Esophagus muscularis mucosa (tissue), 4 donors: ENCODE measurements at regions not wholly inside any gene's neighbourhood (a gene's known extent, or its start where the extent isn't known, plus 50 kb on each side); places are given as distances from the start of the nearest gene placed in this dataset.

Experiments
- DNase-seq: peaks from one replicate; pipeline ENCODE4 v3.0.0-alpha.2; 2017; ENCODE audit errors: extremely low spot score
- H3K27ac ChIP-seq, 4 donors: fragments of 200-600 bp; sonication (generic); replicated peaks in 1 of 4; 1 replicate in 3 of 4; 2 replicates in 1 of 4; pipeline ENCODE4 v1.5.1; 2016 to 2019; ENCODE audit warnings: mild to moderate bottlenecking in 1 of 4
- H3K27me3 ChIP-seq, 4 donors: fragments of 200-600 bp; sonication (generic); one replicate each; pipeline versions ENCODE4 v1.5.1 to v1.6.0; 2016 to 2019
- H3K36me3 ChIP-seq, 4 donors: fragments of 200-600 bp; sonication (generic); one replicate each; pipeline ENCODE4 v1.5.1; 2016 to 2019
- H3K4me1 ChIP-seq, 4 donors: fragments of 200-600 bp; sonication (generic); one replicate each; pipeline ENCODE4 v1.5.1; 2016 to 2019
- H3K4me3 ChIP-seq, 4 donors: fragments of 200-600 bp; sonication (generic); 1 replicate in 2 of 4; 2 replicates in 2 of 4; pipeline ENCODE4 v1.5.1; 2016 to 2019; ENCODE audit warnings: mild to moderate bottlenecking in 4 of 4, moderate library complexity in 1 of 4
- H3K9me3 ChIP-seq, 4 donors: fragments of 200-600 bp; sonication (generic); 1 replicate in 3 of 4; 2 replicates in 1 of 4; pipeline ENCODE4 v1.5.1; 2016 to 2019
- EP300 ChIP-seq: sonication (generic); formaldehyde crosslinking; IDR thresholded peaks from one replicate; pipeline ENCODE4 v1.6.1; 2017; ENCODE audit warnings: antibody characterized with exemption
- POLR2A ChIP-seq: fragments of 450-650 bp; IDR thresholded peaks from one replicate; pipeline ENCODE4 v1.6.1; 2017; ENCODE audit warnings: antibody characterized with exemption, moderate library complexity, mild to moderate bottlenecking, low read depth
- POLR2AphosphoS5 ChIP-seq, 2 donors: sonication (generic); formaldehyde crosslinking; IDR thresholded peaks; one replicate each; pipeline ENCODE4 v1.6.1; 2017; ENCODE audit warnings: antibody characterized with exemption in 2 of 2
- WGBS: methylation state at CpG from one replicate; pipeline ENCODE4 v1.1.5; 2018; 5-methylcytosine and 5-hydroxymethylcytosine counted together
- intact Hi-C: fragments of 100-400 bp; cut with DNase I; formaldehyde crosslinking; loops from one replicate; pipeline ENCODE4 v1.15.1; 2023
- TF ChIP-seq, protein P1 (sequence below), 3 experiments: fragments of 200-600 bp in 2 of 3; fragments of 450-650 bp in 1 of 3; sonication (generic) in 2 of 3; IDR thresholded peaks; one replicate each; pipeline ENCODE4 v1.5.1; 2017 to 2019; ENCODE audit warnings: antibody characterized with exemption in 3 of 3, mild to moderate bottlenecking in 2 of 3, moderate library complexity in 1 of 3

- no peak overlapping the region for H3K4me3 ChIP-seq
- TF ChIP-seq, protein P1, sequence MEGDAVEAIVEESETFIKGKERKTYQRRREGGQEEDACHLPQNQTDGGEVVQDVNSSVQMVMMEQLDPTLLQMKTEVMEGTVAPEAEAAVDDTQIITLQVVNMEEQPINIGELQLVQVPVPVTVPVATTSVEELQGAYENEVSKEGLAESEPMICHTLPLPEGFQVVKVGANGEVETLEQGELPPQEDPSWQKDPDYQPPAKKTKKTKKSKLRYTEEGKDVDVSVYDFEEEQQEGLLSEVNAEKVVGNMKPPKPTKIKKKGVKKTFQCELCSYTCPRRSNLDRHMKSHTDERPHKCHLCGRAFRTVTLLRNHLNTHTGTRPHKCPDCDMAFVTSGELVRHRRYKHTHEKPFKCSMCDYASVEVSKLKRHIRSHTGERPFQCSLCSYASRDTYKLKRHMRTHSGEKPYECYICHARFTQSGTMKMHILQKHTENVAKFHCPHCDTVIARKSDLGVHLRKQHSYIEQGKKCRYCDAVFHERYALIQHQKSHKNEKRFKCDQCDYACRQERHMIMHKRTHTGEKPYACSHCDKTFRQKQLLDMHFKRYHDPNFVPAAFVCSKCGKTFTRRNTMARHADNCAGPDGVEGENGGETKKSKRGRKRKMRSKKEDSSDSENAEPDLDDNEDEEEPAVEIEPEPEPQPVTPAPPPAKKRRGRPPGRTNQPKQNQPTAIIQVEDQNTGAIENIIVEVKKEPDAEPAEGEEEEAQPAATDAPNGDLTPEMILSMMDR (IDR thresholded peaks at IDR 0.05), result no peak
- TF ChIP-seq EP300 (no peak), POLR2AphosphoS5 (IDR thresholded peaks at IDR 0.05) (no peak), POLR2A (no peak)
- 38% methylated on average over 2 of the region's 2 CpGs for WGBS
- H3K4me1 ChIP-seq, result no peaks in the 10 kb centered on the region
- no peak for DNase-seq
- H3K36me3 ChIP-seq, result no peaks in the 10 kb centered on the region
- H3K9me3 ChIP-seq, result no peaks in the 10 kb centered on the region
- no peaks in the 10 kb centered on the region for H3K27me3 ChIP-seq
- H3K27ac ChIP-seq, result no peak overlapping the region
- intact Hi-C loops, result no loop called here
Observed at GRCh38 chr1:193841857-193842256, 655.4 kb upstream of the B3GALT2 start.

- H3K4me1 ChIP-seq, result no peaks in the 10 kb centered on the region
- peaks cover 0 to 33% (median 21%) of the 10 kb centered on the region in 4 donors for H3K9me3 ChIP-seq
- no peak for DNase-seq
- no peak overlapping the region for H3K27ac ChIP-seq
- 89% methylated on average over 1 of the region's 1 CpG for WGBS
- no peaks in the 10 kb centered on the region for H3K36me3 ChIP-seq
- H3K4me3 ChIP-seq, result no peak overlapping the region
- no peaks in the 10 kb centered on the region for H3K27me3 ChIP-seq
- TF ChIP-seq EP300 (no peak), POLR2A (no peak), POLR2AphosphoS5 (IDR thresholded peaks at IDR 0.05) (no peak)
- TF ChIP-seq, protein P1 (IDR thresholded peaks at IDR 0.05), result no peak
- intact Hi-C loops, result no loop called here
Observed at GRCh38 chr1:193831465-193831864, 645.1 kb upstream of the B3GALT2 start.

GRCh38 chr1:193827516-193827915, 641.1 kb upstream of the B3GALT2 start:
- H3K4me3 ChIP-seq, result no peak overlapping the region
- H3K27me3 ChIP-seq, result no peaks in the 10 kb centered on the region
- H3K27ac ChIP-seq, result no peak overlapping the region
- no peaks in the 10 kb centered on the region for H3K36me3 ChIP-seq
- WGBS, result 87% methylated on average over 1 of the region's 1 CpG
- no peaks in the 10 kb centered on the region for H3K4me1 ChIP-seq
- no peak for TF ChIP-seq POLR2A
- no peak for TF ChIP-seq POLR2AphosphoS5 (IDR thresholded peaks at IDR 0.05)
- no peak for TF ChIP-seq EP300
- TF ChIP-seq, protein P1 (IDR thresholded peaks at IDR 0.05), result no peak
- no peak for DNase-seq
- H3K9me3 ChIP-seq, result peaks cover 0 to 33% (median 21%) of the 10 kb centered on the region in 4 donors
- intact Hi-C loops, result no loop called here

- H3K36me3 ChIP-seq, result no peaks in the 10 kb centered on the region
- no peaks in the 10 kb centered on the region for H3K4me1 ChIP-seq
- H3K9me3 ChIP-seq, result peaks cover 0 to 9% (median 0%) of the 10 kb centered on the region in 4 donors
- TF ChIP-seq, protein P1 (IDR thresholded peaks at IDR 0.05), result no peak
- TF ChIP-seq POLR2A, result no peak
- TF ChIP-seq POLR2AphosphoS5 (IDR thresholded peaks at IDR 0.05), result no peak
- TF ChIP-seq EP300, result no peak
- no peaks in the 10 kb centered on the region for H3K27me3 ChIP-seq
- no peak overlapping the region for H3K27ac ChIP-seq
- no peak for DNase-seq
- intact Hi-C loops, result no loop called here
- no peak overlapping the region for H3K4me3 ChIP-seq
Observed at GRCh38 chr1:193819376-193819775, 633.0 kb upstream of the B3GALT2 start.

- 67% methylated on average over 2 of the region's 2 CpGs for WGBS
- Histone ChIP-seq H3K4me3 (no peak overlapping the region), H3K4me1 (no peaks in the 10 kb centered on the region), H3K27ac (no peak overlapping the region), H3K27me3 (no peaks in the 10 kb centered on the region), H3K9me3 (no peaks in the 10 kb centered on the region), H3K36me3 (no peaks in the 10 kb centered on the region)
- TF ChIP-seq POLR2A (no peak), POLR2AphosphoS5 (IDR thresholded peaks at IDR 0.05) (no peak), EP300 (no peak)
- TF ChIP-seq, protein P1 (IDR thresholded peaks at IDR 0.05), result no peak
- no peak for DNase-seq
- intact Hi-C loops, result no loop called here
Observed at GRCh38 chr1:193807208-193807607, 620.8 kb upstream of the B3GALT2 start.
